ENCODE measurements at regions not wholly inside any gene's neighbourhood (a gene's known extent, or its start where the extent isn't known, plus 50 kb on each side); places are given as distances from the start of the nearest gene placed in this dataset.

DNA sequence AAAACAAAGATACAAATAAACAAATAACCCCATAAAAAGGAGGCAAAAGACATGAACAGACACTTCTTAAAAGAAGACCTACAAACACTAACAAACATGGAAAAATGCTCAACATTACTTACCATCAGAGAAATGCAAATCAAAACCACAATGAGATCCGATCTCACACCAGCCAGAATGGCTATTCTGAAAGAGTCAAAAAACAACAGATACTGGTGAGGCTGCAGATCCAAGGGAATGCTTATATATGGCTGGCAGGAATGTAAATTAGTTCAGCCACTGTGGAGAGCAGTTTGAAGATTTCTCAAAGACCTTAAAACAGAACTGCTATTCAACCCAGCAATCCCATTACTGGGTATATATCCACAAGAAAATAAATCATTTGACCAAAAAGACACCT is 80.4 kb upstream of the NRP1 start:
- DNase-seq: no peak
- Histone ChIP-seq H3K36me3 (no peaks in the 10 kb centered on the region), H3K27ac (no peak overlapping the region), H3K4me3 (no peak overlapping the region), H3K4me1 (peaks cover 18% of the 10 kb centered on the region), H3K9me3 (no peaks in the 10 kb centered on the region), H3K27me3 (ENCODE audit: low read depth) (no peaks in the 10 kb centered on the region)
- TF ChIP-seq, protein P1, sequence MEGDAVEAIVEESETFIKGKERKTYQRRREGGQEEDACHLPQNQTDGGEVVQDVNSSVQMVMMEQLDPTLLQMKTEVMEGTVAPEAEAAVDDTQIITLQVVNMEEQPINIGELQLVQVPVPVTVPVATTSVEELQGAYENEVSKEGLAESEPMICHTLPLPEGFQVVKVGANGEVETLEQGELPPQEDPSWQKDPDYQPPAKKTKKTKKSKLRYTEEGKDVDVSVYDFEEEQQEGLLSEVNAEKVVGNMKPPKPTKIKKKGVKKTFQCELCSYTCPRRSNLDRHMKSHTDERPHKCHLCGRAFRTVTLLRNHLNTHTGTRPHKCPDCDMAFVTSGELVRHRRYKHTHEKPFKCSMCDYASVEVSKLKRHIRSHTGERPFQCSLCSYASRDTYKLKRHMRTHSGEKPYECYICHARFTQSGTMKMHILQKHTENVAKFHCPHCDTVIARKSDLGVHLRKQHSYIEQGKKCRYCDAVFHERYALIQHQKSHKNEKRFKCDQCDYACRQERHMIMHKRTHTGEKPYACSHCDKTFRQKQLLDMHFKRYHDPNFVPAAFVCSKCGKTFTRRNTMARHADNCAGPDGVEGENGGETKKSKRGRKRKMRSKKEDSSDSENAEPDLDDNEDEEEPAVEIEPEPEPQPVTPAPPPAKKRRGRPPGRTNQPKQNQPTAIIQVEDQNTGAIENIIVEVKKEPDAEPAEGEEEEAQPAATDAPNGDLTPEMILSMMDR (IDR thresholded peaks at IDR 0.05): no peak
- intact Hi-C loops (cut with DNase I): no loop called here
- no peak for ATAC-seq

DNA sequence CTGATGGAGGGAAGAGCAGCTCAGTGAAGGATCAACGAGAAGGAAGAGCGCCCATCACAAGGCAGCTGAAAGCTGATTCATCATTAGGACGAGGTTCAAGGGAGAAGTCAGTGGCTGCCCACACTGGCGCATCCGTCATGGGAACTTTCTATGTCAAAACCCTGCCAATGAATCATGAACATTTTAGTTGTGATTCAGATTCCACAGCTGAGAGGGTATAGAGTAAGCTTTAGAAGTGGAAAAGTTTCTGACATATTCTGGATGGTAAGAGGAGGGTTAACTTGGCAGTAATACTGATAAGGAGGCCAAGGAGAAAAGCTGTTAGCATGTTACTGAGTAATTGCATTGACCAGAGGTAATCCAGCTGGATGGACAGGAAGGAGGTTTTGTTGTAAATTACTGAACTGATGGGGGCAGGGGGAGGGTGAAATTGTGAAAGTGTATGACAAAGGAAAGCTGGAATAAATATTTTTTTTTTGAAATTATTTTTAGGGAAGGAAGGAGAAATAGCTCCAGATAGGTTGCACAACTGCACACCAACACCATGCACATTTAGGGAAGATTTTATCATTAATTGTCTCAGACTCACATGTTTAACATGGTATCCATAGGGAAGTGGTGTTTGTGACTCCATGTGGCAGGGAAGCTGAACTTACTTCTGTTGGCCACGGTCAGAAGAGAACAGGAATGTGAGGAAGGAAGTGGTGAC is 78.3 kb upstream of the NRP1 start:
- H3K27me3 ChIP-seq (ENCODE audit: low read depth): no peaks in the 10 kb centered on the region
- TF ChIP-seq, protein P1 (IDR thresholded peaks at IDR 0.05): no peak
- H3K36me3 ChIP-seq: no peaks in the 10 kb centered on the region
- H3K27ac ChIP-seq: no peak overlapping the region
- DNase-seq (peak; percentile 60), ATAC-seq (peak; percentile 71 to 80)
- H3K4me3 ChIP-seq: no peak overlapping the region
- no peaks in the 10 kb centered on the region for H3K9me3 ChIP-seq
- intact Hi-C loops (cut with DNase I): no loop called here
- H3K4me1 ChIP-seq: peaks cover 18% of the 10 kb centered on the region

DNA sequence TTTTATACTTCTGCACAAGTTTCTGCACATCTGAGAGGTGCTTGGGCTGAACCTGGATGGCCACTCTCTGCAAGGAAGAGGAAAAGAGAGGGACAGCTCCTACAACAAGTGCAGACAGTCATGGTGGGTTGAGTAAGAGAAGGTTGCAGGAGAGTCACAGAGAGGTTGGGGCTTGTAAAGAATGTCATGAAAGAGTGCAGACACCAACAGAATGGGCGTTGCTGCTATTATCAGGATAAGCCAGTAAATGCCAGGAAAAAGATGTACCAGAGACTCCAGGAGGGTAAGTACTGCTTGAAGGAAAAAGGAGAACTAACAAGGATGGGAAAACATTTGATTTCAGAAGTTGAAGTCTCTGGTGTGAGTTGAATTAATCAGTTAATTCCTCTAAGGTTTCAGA is 77.8 kb upstream of the NRP1 start:
- H3K4me3 ChIP-seq: no peak overlapping the region
- H3K36me3 ChIP-seq: no peaks in the 10 kb centered on the region
- intact Hi-C loops (cut with DNase I): no loop called here
- DNase-seq (no peak), ATAC-seq (no peak)
- no peak overlapping the region for H3K27ac ChIP-seq
- H3K4me1 ChIP-seq: peaks cover 18% of the 10 kb centered on the region
- no peaks in the 10 kb centered on the region for H3K27me3 ChIP-seq (ENCODE audit: low read depth)
- H3K9me3 ChIP-seq: no peaks in the 10 kb centered on the region
- TF ChIP-seq, protein P1 (IDR thresholded peaks at IDR 0.05): no peak

DNA sequence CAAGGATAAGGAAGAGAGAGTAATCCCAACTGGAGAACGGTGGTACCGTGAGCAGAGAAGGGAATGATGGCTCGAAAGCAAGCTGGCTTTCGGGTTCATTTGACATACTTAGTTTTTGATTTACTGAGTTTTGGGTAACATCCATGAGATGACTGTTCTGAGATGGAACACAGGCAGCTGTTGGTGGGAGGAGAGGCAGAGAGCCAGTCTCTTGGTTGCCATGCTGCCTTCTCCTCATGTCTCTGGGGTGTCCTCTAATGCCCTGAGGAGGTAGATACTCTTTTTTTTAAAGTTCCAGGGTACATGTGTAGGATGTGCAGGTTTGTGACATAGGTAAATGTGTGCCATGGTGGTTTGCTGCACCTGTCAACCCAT is 76.4 kb upstream of the NRP1 start:
- Histone ChIP-seq H3K4me3 (no peak overlapping the region), H3K27me3 (ENCODE audit: low read depth) (no peaks in the 10 kb centered on the region), H3K9me3 (no peaks in the 10 kb centered on the region), H3K27ac (no peak overlapping the region), H3K36me3 (no peaks in the 10 kb centered on the region), H3K4me1 (peaks cover 18% of the 10 kb centered on the region)
- TF ChIP-seq, protein P1 (IDR thresholded peaks at IDR 0.05): no peak
- DNase-seq (no peak), ATAC-seq (peak in 1 of 2 donors; percentile 24)
- intact Hi-C loops (cut with DNase I): no loop called here

DNA sequence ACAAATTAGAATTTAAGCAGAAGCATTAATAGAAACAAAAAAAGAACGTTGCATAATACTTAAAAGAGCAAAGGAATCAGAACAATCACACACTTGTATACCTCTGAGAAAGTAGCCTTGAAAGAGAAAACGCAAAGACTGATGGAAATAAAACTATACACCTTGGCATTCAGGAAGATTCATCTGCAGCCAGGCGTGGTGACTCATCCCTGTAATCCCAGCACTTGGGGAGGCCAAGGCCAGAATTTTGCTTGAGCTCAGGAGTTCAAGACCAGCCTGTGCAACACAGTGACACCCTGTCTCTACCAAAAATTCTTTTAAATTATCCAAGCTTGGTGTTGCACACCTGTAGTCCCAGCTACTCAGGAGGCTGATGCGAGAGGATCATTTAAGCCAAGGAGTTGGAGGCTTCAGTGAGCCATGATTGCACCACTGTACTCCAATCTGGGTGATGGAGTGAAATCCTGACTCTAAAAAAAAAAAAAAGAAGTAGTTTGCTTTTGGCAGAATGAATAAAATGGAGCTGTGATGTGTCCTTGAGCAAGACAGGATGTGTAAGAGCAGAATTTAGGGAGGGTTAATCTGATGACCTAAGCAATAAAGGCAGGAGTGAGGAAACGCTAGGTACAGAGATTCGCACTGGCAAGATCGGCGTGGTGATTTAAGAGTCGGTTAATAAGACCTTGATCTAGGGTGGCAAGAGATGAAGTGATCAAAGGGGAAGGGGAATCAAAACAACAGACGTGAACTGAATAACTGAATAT is 75.8 kb upstream of the NRP1 start:
- H3K27ac ChIP-seq: no peak overlapping the region
- ATAC-seq (no peak), DNase-seq (no peak)
- H3K4me1 ChIP-seq: peaks cover 18% of the 10 kb centered on the region
- no peaks in the 10 kb centered on the region for H3K27me3 ChIP-seq (ENCODE audit: low read depth)
- H3K4me3 ChIP-seq: no peak overlapping the region
- H3K36me3 ChIP-seq: no peaks in the 10 kb centered on the region
- intact Hi-C loops (cut with DNase I): no loop called here
- no peaks in the 10 kb centered on the region for H3K9me3 ChIP-seq
- TF ChIP-seq, protein P1 (IDR thresholded peaks at IDR 0.05): no peak

All from lower lobe of right lung (tissue), 2 donors.